ENCODE measurements at regions not wholly inside any gene's neighbourhood (a gene's known extent, or its start where the extent isn't known, plus 50 kb on each side); places are given as distances from the start of the nearest gene placed in this dataset.

DNA sequence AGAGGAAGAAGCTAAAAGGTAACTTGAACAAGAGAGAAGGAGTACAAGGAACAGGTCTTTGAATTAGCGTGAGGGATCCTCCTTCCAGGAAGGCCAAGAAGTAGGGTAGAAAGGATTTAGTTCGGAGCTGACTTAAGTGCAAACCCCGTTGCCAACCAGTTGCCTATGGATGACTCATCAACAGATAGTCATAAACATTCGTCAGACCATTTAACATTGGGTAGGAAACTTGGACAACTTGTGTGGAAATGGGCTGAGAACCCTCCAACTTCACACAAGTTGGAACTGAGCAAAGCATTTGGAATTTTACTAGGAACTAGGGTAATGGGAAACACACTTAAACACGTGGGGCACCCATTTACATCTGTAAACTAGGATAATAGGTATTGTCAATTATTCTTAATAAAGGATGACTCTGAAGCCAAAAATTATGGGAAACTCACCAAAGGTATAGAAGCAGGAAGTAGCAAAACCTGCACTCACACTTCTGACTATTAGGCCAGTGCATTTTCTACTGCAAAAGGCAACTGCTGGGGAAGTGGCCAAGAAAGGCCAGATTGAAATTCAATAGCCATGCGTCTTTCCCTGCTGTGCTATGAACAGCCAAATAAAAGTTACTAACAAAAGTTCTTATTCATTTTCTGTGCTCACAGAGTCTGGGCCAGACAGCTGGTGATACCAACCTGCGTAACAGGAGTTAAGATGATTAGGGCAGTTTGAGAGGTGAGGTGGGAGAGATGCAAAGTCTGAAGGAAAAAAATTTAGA is 174.5 kb upstream of the TMC3 start:
- Histone ChIP-seq H3K36me3 (no peaks in the 10 kb centered on the region), H3K4me1 (no peaks in the 10 kb centered on the region), H3K4me3 (ENCODE audit: low read depth, low read length) (no peak overlapping the region), H3K9me3 (no peaks in the 10 kb centered on the region), H3K27me3 (no peaks in the 10 kb centered on the region)
- TF ChIP-seq, protein P1, sequence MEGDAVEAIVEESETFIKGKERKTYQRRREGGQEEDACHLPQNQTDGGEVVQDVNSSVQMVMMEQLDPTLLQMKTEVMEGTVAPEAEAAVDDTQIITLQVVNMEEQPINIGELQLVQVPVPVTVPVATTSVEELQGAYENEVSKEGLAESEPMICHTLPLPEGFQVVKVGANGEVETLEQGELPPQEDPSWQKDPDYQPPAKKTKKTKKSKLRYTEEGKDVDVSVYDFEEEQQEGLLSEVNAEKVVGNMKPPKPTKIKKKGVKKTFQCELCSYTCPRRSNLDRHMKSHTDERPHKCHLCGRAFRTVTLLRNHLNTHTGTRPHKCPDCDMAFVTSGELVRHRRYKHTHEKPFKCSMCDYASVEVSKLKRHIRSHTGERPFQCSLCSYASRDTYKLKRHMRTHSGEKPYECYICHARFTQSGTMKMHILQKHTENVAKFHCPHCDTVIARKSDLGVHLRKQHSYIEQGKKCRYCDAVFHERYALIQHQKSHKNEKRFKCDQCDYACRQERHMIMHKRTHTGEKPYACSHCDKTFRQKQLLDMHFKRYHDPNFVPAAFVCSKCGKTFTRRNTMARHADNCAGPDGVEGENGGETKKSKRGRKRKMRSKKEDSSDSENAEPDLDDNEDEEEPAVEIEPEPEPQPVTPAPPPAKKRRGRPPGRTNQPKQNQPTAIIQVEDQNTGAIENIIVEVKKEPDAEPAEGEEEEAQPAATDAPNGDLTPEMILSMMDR (IDR thresholded peaks at IDR 0.05; ENCODE audit: low read depth, low read length): no peak
- no peak for DNase-seq

DNA sequence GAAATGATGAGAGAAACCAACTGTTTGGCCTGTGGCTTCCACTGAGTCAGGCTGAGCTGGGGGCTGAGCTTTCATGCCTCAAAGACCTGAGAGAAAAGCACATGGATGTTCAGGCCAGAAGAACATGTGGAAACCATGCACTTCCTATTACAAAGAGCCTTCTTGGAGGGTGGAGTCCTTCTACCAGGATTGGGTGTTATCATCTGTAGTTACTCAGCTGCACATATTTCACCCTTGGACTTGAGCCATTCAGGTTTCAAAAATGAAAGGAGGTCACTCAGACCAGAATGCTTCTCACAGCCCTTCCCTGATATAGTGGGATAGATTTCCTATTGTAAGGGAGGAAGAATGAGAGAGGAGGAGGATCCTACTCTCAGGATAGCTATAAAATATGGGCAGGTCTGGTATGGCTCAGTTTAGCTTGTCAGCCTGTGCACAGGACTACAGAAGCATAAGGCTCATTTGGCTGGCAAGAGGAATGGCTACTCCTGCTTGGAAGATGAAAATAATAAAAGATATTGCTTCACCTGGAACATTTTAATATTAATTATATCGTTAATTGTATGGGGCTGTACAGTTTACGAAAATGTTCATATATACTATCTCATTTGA is 173.6 kb upstream of the TMC3 start:
- DNase-seq: no peak
- TF ChIP-seq, protein P1 (IDR thresholded peaks at IDR 0.05; ENCODE audit: low read depth, low read length): no peak
- H3K4me1 ChIP-seq: no peaks in the 10 kb centered on the region
- no peaks in the 10 kb centered on the region for H3K36me3 ChIP-seq
- no peaks in the 10 kb centered on the region for H3K9me3 ChIP-seq
- H3K27me3 ChIP-seq: no peaks in the 10 kb centered on the region
- H3K4me3 ChIP-seq (ENCODE audit: low read depth, low read length): no peak overlapping the region

DNA sequence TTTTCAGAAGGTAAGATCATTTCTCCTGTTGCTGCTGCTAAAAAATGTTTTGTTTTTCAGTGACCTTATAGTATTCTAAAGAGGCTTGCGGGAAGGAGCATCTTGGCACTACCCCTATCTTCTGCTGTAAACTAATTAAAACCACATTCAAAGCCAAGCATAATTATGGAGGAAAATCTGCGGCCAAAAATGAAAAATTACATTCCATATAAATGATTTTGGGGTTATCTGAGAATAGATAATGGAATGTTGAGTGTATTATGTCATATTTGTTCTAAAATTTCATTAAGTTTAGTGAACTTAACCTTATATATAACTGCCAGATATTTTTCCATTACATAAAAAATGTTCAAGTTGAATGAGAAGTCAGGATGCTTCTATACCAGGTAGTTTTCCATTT is 170.4 kb upstream of the TMC3 start:
- Histone ChIP-seq H3K27me3 (no peaks in the 10 kb centered on the region), H3K4me1 (no peaks in the 10 kb centered on the region), H3K4me3 (ENCODE audit: low read depth, low read length) (no peak overlapping the region), H3K36me3 (no peaks in the 10 kb centered on the region), H3K9me3 (no peaks in the 10 kb centered on the region)
- no peak for DNase-seq
- TF ChIP-seq, protein P1 (IDR thresholded peaks at IDR 0.05; ENCODE audit: low read depth, low read length): no peak

DNA sequence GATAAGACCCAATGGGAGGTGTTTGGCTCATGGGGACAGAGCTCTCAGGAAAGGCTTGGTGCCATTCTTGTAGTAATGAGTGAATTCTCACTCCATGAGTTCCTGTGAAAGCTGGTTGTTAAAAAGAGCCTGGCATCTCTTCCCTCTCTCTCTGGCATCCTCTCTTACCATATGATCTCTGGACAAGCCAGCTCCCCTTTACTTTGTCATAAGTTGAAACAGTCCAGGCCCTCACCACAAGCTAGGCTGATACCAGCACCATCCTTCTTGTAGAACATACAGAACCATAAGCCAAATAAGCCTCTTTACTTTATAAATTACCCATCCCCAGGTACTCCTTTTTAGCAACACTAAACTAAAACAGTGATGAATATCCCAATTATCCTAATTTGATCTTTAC is 166.9 kb upstream of the TMC3 start:
- TF ChIP-seq, protein P1 (IDR thresholded peaks at IDR 0.05; ENCODE audit: low read depth, low read length): no peak
- Histone ChIP-seq H3K36me3 (no peaks in the 10 kb centered on the region), H3K27me3 (no peaks in the 10 kb centered on the region), H3K9me3 (no peaks in the 10 kb centered on the region), H3K4me1 (no peaks in the 10 kb centered on the region), H3K4me3 (ENCODE audit: low read depth, low read length) (no peak overlapping the region)
- no peak for DNase-seq

DNA sequence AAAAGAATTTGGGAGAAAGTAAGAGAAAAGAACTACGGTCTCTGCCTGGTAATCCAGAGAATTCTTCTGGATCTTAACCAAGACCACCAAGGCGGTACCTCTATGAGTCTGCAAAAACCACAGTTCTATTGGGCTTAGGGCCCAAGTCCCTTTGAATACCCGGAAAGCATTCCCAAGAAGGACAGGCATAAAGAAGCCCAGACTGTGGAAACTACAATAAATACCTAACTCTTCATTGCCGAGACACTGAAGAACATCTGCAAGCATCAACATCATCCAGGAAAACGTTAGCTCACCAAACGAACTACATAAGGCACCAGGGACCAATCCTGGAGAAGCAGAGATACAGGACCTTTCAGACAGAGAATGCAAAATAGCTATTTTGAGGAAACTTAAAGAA is 162.3 kb upstream of the TMC3 start:
- DNase-seq: no peak
- TF ChIP-seq, protein P1 (IDR thresholded peaks at IDR 0.05; ENCODE audit: low read depth, low read length): no peak
- H3K9me3 ChIP-seq: no peaks in the 10 kb centered on the region

DNA sequence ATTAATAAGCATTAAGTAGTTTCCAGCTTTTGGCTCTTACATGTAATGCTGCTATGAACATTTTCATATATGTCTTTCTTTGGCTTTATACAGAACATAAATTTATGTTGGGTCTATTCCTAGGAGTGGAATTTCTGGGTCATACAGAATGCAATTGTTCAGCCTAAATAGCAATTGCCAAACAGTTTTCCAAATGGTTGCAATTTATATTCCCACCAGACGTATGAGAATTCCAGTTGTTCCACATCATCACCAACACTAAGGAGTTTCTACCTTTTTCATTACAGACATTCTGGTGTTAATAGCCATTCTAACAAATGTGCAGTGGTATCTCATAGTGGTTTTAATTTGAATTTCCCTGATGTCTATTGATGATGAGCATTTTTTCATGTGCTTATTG is 160.1 kb upstream of the TMC3 start:
- no peak for DNase-seq
- TF ChIP-seq, protein P1 (IDR thresholded peaks at IDR 0.05; ENCODE audit: low read depth, low read length): no peak
- Histone ChIP-seq H3K9me3 (no peaks in the 10 kb centered on the region), H3K4me3 (ENCODE audit: low read depth, low read length) (no peak overlapping the region), H3K27me3 (no peaks in the 10 kb centered on the region), H3K36me3 (no peaks in the 10 kb centered on the region), H3K4me1 (0 out of 2 replicates have a peak, but pooled peaks cover 2% of the 10 kb centered on the region)

More for the DNA sequence above, 162.3 kb upstream of the TMC3 start:
- Histone ChIP-seq H3K4me1 (0 out of 2 replicates have a peak, but pooled peaks cover 2% of the 10 kb centered on the region), H3K4me3 (ENCODE audit: low read depth, low read length) (no peak overlapping the region), H3K27me3 (no peaks in the 10 kb centered on the region), H3K36me3 (no peaks in the 10 kb centered on the region)
